OCI-LY3 (cell line): ENCODE measurements at regions not wholly inside any gene's neighbourhood (a gene's known extent, or its start where the extent isn't known, plus 50 kb on each side); places are given as distances from the start of the nearest gene placed in this dataset.

Experiments
- H2AFZ ChIP-seq: fragments of 200-600, 300-600 bp; shearing (Covaris generic); 2 replicates; pipeline ENCODE4 v1.6.0; 2014; ENCODE audit warnings: antibody characterized with exemption, low read depth, low read length
- H3K27ac ChIP-seq: fragments of 200-600, 300-600 bp; sonication (generic); 2 replicates; pipeline ENCODE4 v1.5.1; 2014; ENCODE audit warnings: mild to moderate bottlenecking, low read length, moderate library complexity, mixed read lengths
- H3K27me3 ChIP-seq: fragments of 200-600, 300-600 bp; sonication (generic); 2 replicates; pipeline ENCODE4 v1.6.1; 2014; ENCODE audit warnings: low read depth, low read length, mixed read lengths
- H3K36me3 ChIP-seq: fragments of 200-600, 300-600 bp; sonication (generic); replicated peaks from 2 replicates; pipeline ENCODE3; 2014; ENCODE audit warnings: low read depth, low read length, mixed read lengths
- H3K4me1 ChIP-seq: fragments of 300-600, 200-600 bp; sonication (generic); 2 replicates; pipeline ENCODE4 v1.6.1; 2014; ENCODE audit warnings: low read length, mixed read lengths
- H3K4me2 ChIP-seq: fragments of 200-600, 300-600 bp; sonication (generic); 2 replicates; pipeline ENCODE4 v1.6.1; 2014; ENCODE audit warnings: low read length, mixed read lengths
- H3K4me3 ChIP-seq: fragments of 300-600, 200-600 bp; sonication (generic); 2 replicates; pipeline ENCODE4 v1.5.1; 2014; ENCODE audit warnings: antibody characterized with exemption, mild to moderate bottlenecking, low read length, moderate library complexity
- H3K79me2 ChIP-seq: fragments of 300-600, 200-600 bp; shearing (Covaris generic); 2 replicates; pipeline ENCODE4 v1.6.1; 2014; ENCODE audit warnings: mild to moderate bottlenecking, low read length, mixed read lengths
- H3K9ac ChIP-seq: fragments of 300-600, 200-600 bp; shearing (Covaris generic); 2 replicates; pipeline ENCODE4 v1.6.0; 2014; ENCODE audit warnings: mild to moderate bottlenecking, low read length, moderate library complexity
- H3K9me3 ChIP-seq: fragments of 200-600, 300-600 bp; shearing (Covaris generic); 2 replicates; pipeline ENCODE4 v1.6.1; 2014; ENCODE audit warnings: low read length, mixed read lengths; ENCODE audit not compliant: insufficient read depth
- H4K20me1 ChIP-seq: fragments of 200-600, 300-600 bp; sonication (generic); 2 replicates; pipeline ENCODE4 v1.6.1; 2016; ENCODE audit warnings: low read length, mixed read lengths; ENCODE audit not compliant: insufficient read depth
- CTCF ChIP-seq: fragments of 200-600, 300-600 bp; sonication (generic); IDR thresholded peaks from 2 replicates; pipeline ENCODE4 v1.5.1; 2014; ENCODE audit warnings: antibody characterized with exemption, low read length, low read depth
- EZH2phosphoT487 ChIP-seq: fragments of 200-600 bp; shearing (Covaris generic); IDR thresholded peaks from 2 replicates; pipeline ENCODE4 v1.6.1; 2018; ENCODE audit warnings: antibody characterized with exemption, mixed run types, low read depth

GRCh38 chr3:75171630-75172230, 492.4 kb upstream of the FRG2C start:
- Histone ChIP-seq H3K4me1 (peaks cover 5% of the 10 kb centered on the region), H3K4me2 (peak overlapping the region; percentile 9; the same call in 1 of the 2 replicates), H3K79me2 (no peaks in the 10 kb centered on the region), H3K9me3 (no peaks in the 10 kb centered on the region), H2AFZ (0 out of 2 replicates have a peak overlapping the region, but pooled peaks have one; percentile 3), H4K20me1 (no peaks in the 10 kb centered on the region), H3K36me3 (no peaks in the 10 kb centered on the region), H3K27ac (no peak overlapping the region), H3K9ac (no peak overlapping the region), H3K27me3 (no peaks in the 10 kb centered on the region), H3K4me3 (no peak overlapping the region)
- TF ChIP-seq EZH2phosphoT487 (no peak), CTCF (peak; percentile 86)

GRCh38 chr3:75176937-75177336, 487.2 kb upstream of the FRG2C start:
- H2AFZ ChIP-seq = peak overlapping the region; percentile 31; the same call in 1 of the 2 replicates
- no peaks in the 10 kb centered on the region for H3K27me3 ChIP-seq
- no peaks in the 10 kb centered on the region for H3K9me3 ChIP-seq
- H3K27ac ChIP-seq = peak overlapping the region; percentile 8; the same call in 1 of the 2 replicates
- peaks cover 35% of the 10 kb centered on the region for H3K4me1 ChIP-seq
- H3K4me2 ChIP-seq = peak overlapping the region; percentile 36
- no peaks in the 10 kb centered on the region for H4K20me1 ChIP-seq
- TF ChIP-seq EZH2phosphoT487 = no peak
- TF ChIP-seq CTCF = no peak
- H3K79me2 ChIP-seq = no peaks in the 10 kb centered on the region
- H3K4me3 ChIP-seq = peak overlapping the region; percentile 13
- H3K36me3 ChIP-seq = no peaks in the 10 kb centered on the region
- peak overlapping the region; percentile 6; the same call in 1 of the 2 replicates for H3K9ac ChIP-seq

GRCh38 chr3:75180235-75180944, 483.7 kb upstream of the FRG2C start:
- H3K27ac ChIP-seq = peak overlapping the region; percentile 69
- TF ChIP-seq EZH2phosphoT487 = no peak
- no peak for TF ChIP-seq CTCF
- H3K9ac ChIP-seq = no peak overlapping the region

GRCh38 chr3:75180945-75181298, 483.2 kb upstream of the FRG2C start:
- H3K9ac ChIP-seq = no peak overlapping the region
- no peaks in the 10 kb centered on the region for H3K79me2 ChIP-seq
- H3K27ac ChIP-seq = peak overlapping the region; percentile 69
- H4K20me1 ChIP-seq = no peaks in the 10 kb centered on the region
- no peak overlapping the region for H2AFZ ChIP-seq
- TF ChIP-seq EZH2phosphoT487 = no peak
- no peak for TF ChIP-seq CTCF
- no peaks in the 10 kb centered on the region for H3K27me3 ChIP-seq
- H3K4me1 ChIP-seq = peaks cover 35% of the 10 kb centered on the region
- no peaks in the 10 kb centered on the region for H3K9me3 ChIP-seq
- no peaks in the 10 kb centered on the region for H3K36me3 ChIP-seq
- no peak overlapping the region for H3K4me3 ChIP-seq
- peak overlapping the region; percentile 20 for H3K4me2 ChIP-seq

More at GRCh38 chr3:75180235-75180944, 483.7 kb upstream of the FRG2C start:
- H3K79me2 ChIP-seq = no peaks in the 10 kb centered on the region
- no peak overlapping the region for H2AFZ ChIP-seq
- H3K4me1 ChIP-seq = peaks cover 35% of the 10 kb centered on the region
- H3K4me2 ChIP-seq = peak overlapping the region; percentile 20
- no peak overlapping the region for H3K4me3 ChIP-seq
- no peaks in the 10 kb centered on the region for H3K27me3 ChIP-seq
- no peaks in the 10 kb centered on the region for H3K36me3 ChIP-seq
- no peaks in the 10 kb centered on the region for H3K9me3 ChIP-seq
- H4K20me1 ChIP-seq = no peaks in the 10 kb centered on the region
